Fibroblast of villous mesenchyme (primary cell): ENCODE measurements at regions not wholly inside any gene's neighbourhood (a gene's known extent, or its start where the extent isn't known, plus 50 kb on each side); places are given as distances from the start of the nearest gene placed in this dataset.
"Not testable (repeated sequence)": the region's sequence is repeated elsewhere in the genome, so short reads cannot be mapped to it uniquely, and the experiment has no call there.

Experiments
- DNase-seq: peaks from one replicate; pipeline ENCODE4 v3.0.0-alpha.2; 2010; ENCODE audit warnings: low read depth
- H3K4me3 ChIP-seq: 2 replicates; pipeline ENCODE4 v1.5.1; 2011; ENCODE audit warnings: low read depth, mild to moderate bottlenecking, low read length
- CTCF ChIP-seq: IDR thresholded peaks from 2 replicates; pipeline ENCODE4 v1.5.1; 2012; ENCODE audit warnings: low read depth, mild to moderate bottlenecking, low read length; ENCODE audit not compliant: insufficient read depth

- no peak overlapping the region for H3K4me3 ChIP-seq
- no peak for DNase-seq
- TF ChIP-seq CTCF = no peak
Observed at GRCh38 chr22:25494774-25495173, 69.7 kb upstream of the GRK3 start.

GRCh38 chr22:25495285-25495684 lies 69.2 kb upstream of the GRK3 start:
- H3K4me3 ChIP-seq = no peak overlapping the region
- DNase-seq = no peak
- TF ChIP-seq CTCF = no peak

GRCh38 chr22:25496396-25497064 lies 67.9 kb upstream of the GRK3 start:
- H3K4me3 ChIP-seq = no peak overlapping the region
- TF ChIP-seq CTCF = no peak
- DNase-seq = peak; percentile 73

- TF ChIP-seq CTCF = no peak
- no peak for DNase-seq
- no peak overlapping the region for H3K4me3 ChIP-seq
Observed at GRCh38 chr22:25497181-25497641, 67.3 kb upstream of the GRK3 start.

GRCh38 chr22:25497716-25498115 lies 66.8 kb upstream of the GRK3 start:
- no peak for TF ChIP-seq CTCF
- no peak overlapping the region for H3K4me3 ChIP-seq
- no peak for DNase-seq

GRCh38 chr22:25500671-25501070 lies 63.8 kb upstream of the GRK3 start:
- H3K4me3 ChIP-seq, DNase-seq: not testable (repeated sequence)

GRCh38 chr22:25504017-25504416 lies 60.5 kb upstream of the GRK3 start:
- DNase-seq, H3K4me3 ChIP-seq: not testable (repeated sequence)

GRCh38 chr22:25508161-25508560 lies 56.3 kb upstream of the GRK3 start:
- DNase-seq = no peak
- no peak overlapping the region for H3K4me3 ChIP-seq
- TF ChIP-seq CTCF = no peak
